Adrenal gland (tissue), 9 donors: ENCODE measurements at regions not wholly inside any gene's neighbourhood (a gene's known extent, or its start where the extent isn't known, plus 50 kb on each side); places are given as distances from the start of the nearest gene placed in this dataset.

Experiments
- DNase-seq, 7 donors: peaks; one replicate each; pipeline ENCODE4 v3.0.0-alpha.2; 2019 to 2020
- H3K27ac ChIP-seq, 5 donors: fragments of 200-600 bp; sonication (generic) in 4 of 5; 1 replicate in 3 of 5; 2 replicates in 2 of 5; pipeline versions ENCODE4 v1.5.1 to v1.8.0; 2016 to 2020; ENCODE audit warnings: mild to moderate bottlenecking in 1 of 5
- H3K27me3 ChIP-seq: fragments of 200-600 bp; 2 replicates; pipeline ENCODE4 v1.8.0; 2021
- H3K36me3 ChIP-seq, 2 donors: fragments of 200-600 bp; replicated peaks in 1 of 2; 1 replicate in 1 of 2; 2 replicates in 1 of 2; pipeline versions ENCODE4 v1.5.1 to v1.8.0; 2018 to 2022
- H3K4me1 ChIP-seq, 2 donors: fragments of 200-600 bp; replicated peaks in 1 of 2; 1 replicate in 1 of 2; 2 replicates in 1 of 2; pipeline versions ENCODE4 v1.5.1 to v1.8.0; 2018 to 2021
- H3K4me3 ChIP-seq, 4 donors: fragments of 200-600 bp; sonication (generic) in 3 of 4; one replicate each; pipeline ENCODE4 v1.5.1; 2016 to 2018
- H3K9me3 ChIP-seq, 3 donors: fragments of 200-600 bp; sonication (generic) in 1 of 3; replicated peaks in 1 of 3; 1 replicate in 2 of 3; 2 replicates in 1 of 3; pipeline versions ENCODE4 v1.5.1 to v1.8.0; 2016 to 2021
- POLR2A ChIP-seq, 2 donors: fragments of 450-650 bp; IDR thresholded peaks; one replicate each; pipeline ENCODE4 v1.6.1; 2017; ENCODE audit warnings: antibody characterized with exemption in 2 of 2, mild to moderate bottlenecking in 2 of 2, moderate library complexity in 1 of 2
- WGBS, 4 donors: extraction: QIAGEN DNeasy Blood & Tissue Kit in 2 of 4; methylation state at CpG; one replicate each; pipeline versions ENCODE4 v1.1.5 to v1.1.7; 2013 to 2017; 5-methylcytosine and 5-hydroxymethylcytosine counted together
- intact Hi-C, 2 donors: fragments of 100-400 bp; cut with DNase I; formaldehyde crosslinking; loops; one replicate each; pipeline versions ENCODE4 v1.14.1 to v1.15.0; 2022 to 2023
- TF ChIP-seq, protein P1 (sequence below), 6 experiments: fragments of 450-650 bp in 4 of 6; fragments of 200-600 bp in 2 of 6; sonication (generic) in 1 of 6; IDR thresholded peaks; 1 replicate in 5 of 6; 2 replicates in 1 of 6; pipeline versions ENCODE4 v1.5.1 to v1.8.0; 2016 to 2021; ENCODE audit warnings: antibody characterized with exemption in 6 of 6, mild to moderate bottlenecking in 2 of 6, moderate library complexity in 1 of 6
- donor health status: healthy with polysubstance abuse.
- donor health status: Bipolar disorder and iron deficiency.
- donor health status: DM: yes; HTN: yes; CAD: no.
- donor health status: DM: no; HTN: no; CAD: no.
- donor health status: DM: no; HTN: no; CAD: no.

DNA sequence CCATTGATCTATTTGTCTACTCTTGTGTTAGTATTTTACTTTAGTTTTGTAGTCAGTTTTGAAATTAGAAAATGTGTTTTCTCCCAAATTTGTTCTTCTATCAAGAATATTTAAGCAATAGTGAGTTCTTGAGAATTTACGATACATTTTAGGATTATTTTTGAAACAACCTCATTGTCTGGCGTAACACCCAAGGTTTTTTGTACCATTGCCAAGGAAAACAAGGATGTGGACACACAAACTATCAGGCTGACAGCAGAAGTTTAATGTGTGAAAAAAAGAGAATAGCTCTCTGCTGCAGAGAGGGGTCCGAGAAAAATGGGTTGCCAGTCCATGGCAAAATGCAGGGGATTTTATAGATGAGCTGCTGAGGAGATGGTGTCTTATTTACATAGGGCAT is 865.1 kb upstream of the CNTN5 start:
- no peak for DNase-seq
- intact Hi-C loops = no loop called here
- Histone ChIP-seq H3K36me3 (no peaks in the 10 kb centered on the region), H3K9me3 (no peaks in the 10 kb centered on the region), H3K4me3 (no peak overlapping the region), H3K4me1 (no peaks in the 10 kb centered on the region), H3K27ac (no peak overlapping the region), H3K27me3 (no peaks in the 10 kb centered on the region)
- TF ChIP-seq, protein P1, sequence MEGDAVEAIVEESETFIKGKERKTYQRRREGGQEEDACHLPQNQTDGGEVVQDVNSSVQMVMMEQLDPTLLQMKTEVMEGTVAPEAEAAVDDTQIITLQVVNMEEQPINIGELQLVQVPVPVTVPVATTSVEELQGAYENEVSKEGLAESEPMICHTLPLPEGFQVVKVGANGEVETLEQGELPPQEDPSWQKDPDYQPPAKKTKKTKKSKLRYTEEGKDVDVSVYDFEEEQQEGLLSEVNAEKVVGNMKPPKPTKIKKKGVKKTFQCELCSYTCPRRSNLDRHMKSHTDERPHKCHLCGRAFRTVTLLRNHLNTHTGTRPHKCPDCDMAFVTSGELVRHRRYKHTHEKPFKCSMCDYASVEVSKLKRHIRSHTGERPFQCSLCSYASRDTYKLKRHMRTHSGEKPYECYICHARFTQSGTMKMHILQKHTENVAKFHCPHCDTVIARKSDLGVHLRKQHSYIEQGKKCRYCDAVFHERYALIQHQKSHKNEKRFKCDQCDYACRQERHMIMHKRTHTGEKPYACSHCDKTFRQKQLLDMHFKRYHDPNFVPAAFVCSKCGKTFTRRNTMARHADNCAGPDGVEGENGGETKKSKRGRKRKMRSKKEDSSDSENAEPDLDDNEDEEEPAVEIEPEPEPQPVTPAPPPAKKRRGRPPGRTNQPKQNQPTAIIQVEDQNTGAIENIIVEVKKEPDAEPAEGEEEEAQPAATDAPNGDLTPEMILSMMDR (IDR thresholded peaks at IDR 0.05) = no peak
- no peak for TF ChIP-seq POLR2A (IDR thresholded peaks at IDR 0.05)
- 37 to 49% (median 38%) methylated on average over 3 of the region's 3 CpGs for WGBS, 4 donors

DNA sequence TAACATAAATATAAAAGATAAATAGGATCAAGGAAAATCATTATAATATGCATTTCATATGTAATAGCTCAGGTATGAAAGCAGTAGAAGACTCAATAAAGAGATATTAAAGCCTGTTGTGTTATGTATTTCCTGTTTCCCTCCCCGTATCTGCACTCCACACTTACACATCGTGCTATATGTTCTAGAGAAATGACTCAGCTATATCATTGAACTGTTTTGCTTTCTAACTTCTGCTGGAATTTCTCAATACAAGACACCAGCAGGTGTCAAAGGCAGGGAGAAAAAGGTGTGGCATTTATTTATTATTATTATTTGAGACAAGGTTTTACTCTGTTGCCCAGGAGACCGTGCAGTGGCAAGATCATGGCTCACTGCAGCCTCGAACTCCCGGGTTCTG is 842.8 kb upstream of the CNTN5 start:
- Histone ChIP-seq H3K9me3 (no peaks in the 10 kb centered on the region), H3K27ac (no peak overlapping the region), H3K27me3 (no peaks in the 10 kb centered on the region), H3K36me3 (no peaks in the 10 kb centered on the region), H3K4me1 (no peaks in the 10 kb centered on the region), H3K4me3 (no peak overlapping the region)
- WGBS, 4 donors = 65 to 78% (median 74%) methylated on average over 5 of the region's 5 CpGs
- DNase-seq = no peak
- TF ChIP-seq, protein P1 (IDR thresholded peaks at IDR 0.05) = no peak
- TF ChIP-seq POLR2A (IDR thresholded peaks at IDR 0.05) = no peak
- intact Hi-C loops = no loop called here

DNA sequence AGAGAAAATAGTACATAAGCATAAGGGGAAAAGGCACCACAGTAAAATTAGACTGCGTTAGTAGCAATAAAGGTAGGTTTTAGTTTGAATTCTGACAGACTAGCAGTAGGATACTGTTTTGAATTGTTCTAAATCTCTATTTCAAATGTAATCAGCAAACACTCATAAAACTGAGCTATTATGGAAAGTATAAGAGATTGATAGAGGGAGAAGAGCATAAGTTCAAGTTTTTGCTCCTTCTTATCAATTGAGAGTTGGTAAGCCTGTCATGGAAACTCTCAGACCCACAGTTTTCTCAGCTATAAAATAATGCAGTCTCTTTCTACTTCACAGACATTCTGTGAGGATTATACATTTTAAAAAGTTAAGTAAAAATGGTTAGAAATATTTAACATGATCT is 840.2 kb upstream of the CNTN5 start:
- WGBS, 4 donors = 73 to 86% (median 82%) methylated on average over 1 of the region's 1 CpG
- no peak overlapping the region for H3K4me3 ChIP-seq
- no peak for DNase-seq

DNA sequence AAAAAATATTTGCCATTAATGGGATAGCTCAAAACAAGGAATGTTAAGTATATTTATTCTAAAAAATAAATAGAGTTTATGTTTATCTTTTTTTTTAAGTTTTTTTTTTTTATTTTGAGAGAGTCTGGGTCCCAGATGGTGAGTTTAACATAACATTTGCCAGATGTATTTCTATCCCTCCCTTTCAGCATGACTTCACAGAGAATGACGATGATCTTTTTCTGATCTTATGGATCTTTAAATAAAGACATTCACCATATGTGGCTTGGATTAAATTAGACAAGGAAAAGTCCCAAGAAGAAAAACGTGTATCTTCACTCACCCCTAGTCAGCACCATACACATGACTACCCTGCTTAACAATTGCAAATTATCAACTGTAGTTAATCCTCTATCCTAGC is 839.8 kb upstream of the CNTN5 start:
- 38 to 60% (median 45%) methylated on average over 2 of the region's 2 CpGs for WGBS, 4 donors
- H3K36me3 ChIP-seq = no peaks in the 10 kb centered on the region
- no peaks in the 10 kb centered on the region for H3K4me1 ChIP-seq
- no peak overlapping the region for H3K4me3 ChIP-seq
- H3K27ac ChIP-seq = no peak overlapping the region
- intact Hi-C loops = no loop called here
- H3K27me3 ChIP-seq = no peaks in the 10 kb centered on the region
- no peaks in the 10 kb centered on the region for H3K9me3 ChIP-seq
- DNase-seq = no peak
- no peak for TF ChIP-seq POLR2A (IDR thresholded peaks at IDR 0.05)
- TF ChIP-seq, protein P1 (IDR thresholded peaks at IDR 0.05) = no peak

More for the DNA sequence above, 840.2 kb upstream of the CNTN5 start:
- Histone ChIP-seq H3K27ac (no peak overlapping the region), H3K36me3 (no peaks in the 10 kb centered on the region), H3K27me3 (no peaks in the 10 kb centered on the region), H3K9me3 (no peaks in the 10 kb centered on the region), H3K4me1 (no peaks in the 10 kb centered on the region)
- intact Hi-C loops = no loop called here
- TF ChIP-seq, protein P1 (IDR thresholded peaks at IDR 0.05) = no peak
- no peak for TF ChIP-seq POLR2A (IDR thresholded peaks at IDR 0.05)
